MM.1S (cell line): ENCODE measurements at regions not wholly inside any gene's neighbourhood (a gene's known extent, or its start where the extent isn't known, plus 50 kb on each side); places are given as distances from the start of the nearest gene placed in this dataset.

Experiments
- DNase-seq: peaks from one replicate; pipeline ENCODE4 v3.0.0-alpha.2; 2015
- H2AFZ ChIP-seq: fragments of 300-600 bp; sonication (generic); 2 replicates; pipeline ENCODE4 v1.6.0; 2016; ENCODE audit warnings: antibody characterized with exemption, low read length
- H3F3A ChIP-seq: fragments of 300-600 bp; sonication (generic); 2 replicates; pipeline ENCODE4 v1.6.1; 2016; ENCODE audit warnings: mild to moderate bottlenecking, antibody characterized with exemption, low read length, moderate library complexity, mixed read lengths; ENCODE audit not compliant: insufficient read depth
- H3K27ac ChIP-seq: fragments of 300-600 bp; sonication (generic); 2 replicates; pipeline ENCODE4 v1.5.1; 2016; ENCODE audit warnings: mild to moderate bottlenecking, low read length
- H3K27me3 ChIP-seq: fragments of 300-600 bp; sonication (generic); replicated peaks from 2 replicates; pipeline ENCODE4 v1.6.0; 2016; ENCODE audit warnings: low read length; ENCODE audit not compliant: insufficient read depth
- H3K36me3 ChIP-seq: fragments of 300-600 bp; sonication (generic); replicated peaks from 2 replicates; pipeline ENCODE4 v1.6.1; 2016; ENCODE audit warnings: mild to moderate bottlenecking, low read length, mixed read lengths; ENCODE audit not compliant: insufficient read depth
- H3K4me1 ChIP-seq: fragments of 300-600 bp; sonication (generic); 2 replicates; pipeline ENCODE4 v1.6.1; 2016; ENCODE audit warnings: low read length, mixed read lengths
- H3K4me2 ChIP-seq: fragments of 300-600 bp; sonication (generic); 2 replicates; pipeline ENCODE4 v1.6.0; 2016; ENCODE audit warnings: low read depth, low read length
- H3K4me3 ChIP-seq: fragments of 300-600 bp; sonication (generic); 2 replicates; pipeline ENCODE4 v1.5.1; 2016; ENCODE audit warnings: low read length, mixed read lengths
- H3K79me2 ChIP-seq: fragments of 300-600 bp; sonication (generic); 2 replicates; pipeline ENCODE4 v1.6.1; 2016; ENCODE audit warnings: mixed run types, low read length, mixed read lengths
- H3K9ac ChIP-seq: fragments of 300-600 bp; sonication (generic); 2 replicates; pipeline ENCODE4 v1.6.1; 2016; ENCODE audit warnings: low read length, mixed read lengths
- H3K9me2 ChIP-seq: fragments of 300-600 bp; sonication (generic); replicated peaks from 2 replicates; pipeline ENCODE4 v1.6.1; 2016; ENCODE audit warnings: mild to moderate bottlenecking, low read length, mixed read lengths; ENCODE audit not compliant: insufficient read depth
- H3K9me3 ChIP-seq: fragments of 300-600 bp; sonication (generic); replicated peaks from 2 replicates; pipeline ENCODE4 v1.6.1; 2016; ENCODE audit warnings: mild to moderate bottlenecking, low read length, mixed read lengths; ENCODE audit not compliant: insufficient read depth
- H4K20me1 ChIP-seq: fragments of 300-600 bp; sonication (generic); 2 replicates; pipeline ENCODE4 v1.6.1; 2016; ENCODE audit warnings: mild to moderate bottlenecking, low read length, moderate library complexity, mixed read lengths; ENCODE audit not compliant: insufficient read depth
- CTCF ChIP-seq: fragments of 300-600 bp; sonication (generic); IDR thresholded peaks from 2 replicates; pipeline ENCODE4 v1.5.1; 2016; ENCODE audit warnings: antibody characterized with exemption, low read length, mixed read lengths
- EZH2 ChIP-seq: fragments of 300-600 bp; sonication (generic); optimal IDR thresholded peaks from 2 replicates; pipeline ENCODE3; 2017; ENCODE audit warnings: low read depth, mild to moderate bottlenecking, antibody characterized with exemption, low read length, mixed read lengths
- EZH2phosphoT487 ChIP-seq: fragments of 300-600 bp; sonication (generic); IDR thresholded peaks from 2 replicates; pipeline ENCODE4 v1.6.1; 2018; ENCODE audit warnings: antibody characterized with exemption, low read length

- H3K27ac ChIP-seq: no peak overlapping the region
- H3K9ac ChIP-seq: no peak overlapping the region
- H4K20me1 ChIP-seq: no peaks in the 10 kb centered on the region
- no peak overlapping the region for H2AFZ ChIP-seq
- no peaks in the 10 kb centered on the region for H3F3A ChIP-seq
- no peaks in the 10 kb centered on the region for H3K36me3 ChIP-seq
- no peak for TF ChIP-seq CTCF
- TF ChIP-seq EZH2: no peak
- TF ChIP-seq EZH2phosphoT487: no peak
- no peaks in the 10 kb centered on the region for H3K9me2 ChIP-seq
- no peak overlapping the region for H3K4me3 ChIP-seq
- no peak overlapping the region for H3K4me2 ChIP-seq
- H3K27me3 ChIP-seq: no peaks in the 10 kb centered on the region
- DNase-seq: no peak
- no peaks in the 10 kb centered on the region for H3K79me2 ChIP-seq
- no peaks in the 10 kb centered on the region for H3K9me3 ChIP-seq
- H3K4me1 ChIP-seq: no peaks in the 10 kb centered on the region
Observed at GRCh38 chr2:47990503-47990902, 84.2 kb upstream of the FBXO11 start.

- H3K9me2 ChIP-seq: no peaks in the 10 kb centered on the region
- H3K79me2 ChIP-seq: no peaks in the 10 kb centered on the region
- no peak overlapping the region for H2AFZ ChIP-seq
- H3K27ac ChIP-seq: no peak overlapping the region
- no peaks in the 10 kb centered on the region for H4K20me1 ChIP-seq
- no peaks in the 10 kb centered on the region for H3K9me3 ChIP-seq
- H3K27me3 ChIP-seq: no peaks in the 10 kb centered on the region
- no peaks in the 10 kb centered on the region for H3K4me1 ChIP-seq
- no peaks in the 10 kb centered on the region for H3K36me3 ChIP-seq
- H3K4me2 ChIP-seq: no peak overlapping the region
- TF ChIP-seq EZH2: no peak
- TF ChIP-seq EZH2phosphoT487: no peak
- TF ChIP-seq CTCF: no peak
- H3F3A ChIP-seq: no peaks in the 10 kb centered on the region
- H3K4me3 ChIP-seq: no peak overlapping the region
- DNase-seq: no peak
- no peak overlapping the region for H3K9ac ChIP-seq
Observed at GRCh38 chr2:47992671-47993070, 86.4 kb upstream of the FBXO11 start.

GRCh38 chr2:47996808-47997207 is 90.5 kb upstream of the FBXO11 start:
- H3F3A ChIP-seq: no peaks in the 10 kb centered on the region
- no peak overlapping the region for H2AFZ ChIP-seq
- H3K27me3 ChIP-seq: no peaks in the 10 kb centered on the region
- DNase-seq: no peak
- H3K4me1 ChIP-seq: no peaks in the 10 kb centered on the region
- no peaks in the 10 kb centered on the region for H3K36me3 ChIP-seq
- H3K9me2 ChIP-seq: no peaks in the 10 kb centered on the region
- H3K4me3 ChIP-seq: no peak overlapping the region
- no peak overlapping the region for H3K4me2 ChIP-seq
- no peaks in the 10 kb centered on the region for H3K9me3 ChIP-seq
- H3K9ac ChIP-seq: no peak overlapping the region
- TF ChIP-seq CTCF (no peak), EZH2phosphoT487 (no peak), EZH2 (no peak)
- H4K20me1 ChIP-seq: no peaks in the 10 kb centered on the region
- no peak overlapping the region for H3K27ac ChIP-seq
- H3K79me2 ChIP-seq: no peaks in the 10 kb centered on the region

- H4K20me1 ChIP-seq: no peaks in the 10 kb centered on the region
- H3K27me3 ChIP-seq: no peaks in the 10 kb centered on the region
- H3K4me3 ChIP-seq: no peak overlapping the region
- H3K79me2 ChIP-seq: no peaks in the 10 kb centered on the region
- H3K9me2 ChIP-seq: no peaks in the 10 kb centered on the region
- H3K9ac ChIP-seq: no peak overlapping the region
- TF ChIP-seq EZH2phosphoT487 (no peak), CTCF (no peak), EZH2 (no peak)
- no peak overlapping the region for H2AFZ ChIP-seq
- H3K4me1 ChIP-seq: no peaks in the 10 kb centered on the region
- no peaks in the 10 kb centered on the region for H3F3A ChIP-seq
- no peaks in the 10 kb centered on the region for H3K36me3 ChIP-seq
- no peak overlapping the region for H3K4me2 ChIP-seq
- no peak for DNase-seq
- no peak overlapping the region for H3K27ac ChIP-seq
- no peaks in the 10 kb centered on the region for H3K9me3 ChIP-seq
Observed at GRCh38 chr2:47999512-47999911, 93.2 kb upstream of the FBXO11 start.
